ENCODE measurements at regions not wholly inside any gene's neighbourhood (a gene's known extent, or its start where the extent isn't known, plus 50 kb on each side); places are given as distances from the start of the nearest gene placed in this dataset.
"Not testable (repeated sequence)": the region's sequence is repeated elsewhere in the genome, so short reads cannot be mapped to it uniquely, and the experiment has no call there.

DNA sequence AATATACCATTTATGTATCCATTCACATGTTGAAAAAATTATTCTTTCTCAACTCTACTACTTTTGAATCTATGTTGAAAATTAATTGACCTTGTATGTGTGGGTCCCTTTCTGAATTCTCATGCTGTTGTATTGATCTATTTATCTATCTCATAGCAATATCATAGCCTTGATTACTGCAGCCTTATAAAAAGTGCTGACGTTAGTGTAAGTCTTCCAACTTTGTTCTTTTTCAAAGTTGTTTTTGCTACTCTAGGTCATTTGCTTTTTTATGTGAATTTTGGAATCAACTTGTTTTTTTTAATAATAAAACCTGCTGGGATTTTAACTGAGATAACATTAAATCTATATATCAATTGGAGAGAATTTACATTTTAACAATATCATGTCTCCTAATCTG, 52.2 kb upstream of the PAX3 start:
- ATAC-seq = no peak

DNA sequence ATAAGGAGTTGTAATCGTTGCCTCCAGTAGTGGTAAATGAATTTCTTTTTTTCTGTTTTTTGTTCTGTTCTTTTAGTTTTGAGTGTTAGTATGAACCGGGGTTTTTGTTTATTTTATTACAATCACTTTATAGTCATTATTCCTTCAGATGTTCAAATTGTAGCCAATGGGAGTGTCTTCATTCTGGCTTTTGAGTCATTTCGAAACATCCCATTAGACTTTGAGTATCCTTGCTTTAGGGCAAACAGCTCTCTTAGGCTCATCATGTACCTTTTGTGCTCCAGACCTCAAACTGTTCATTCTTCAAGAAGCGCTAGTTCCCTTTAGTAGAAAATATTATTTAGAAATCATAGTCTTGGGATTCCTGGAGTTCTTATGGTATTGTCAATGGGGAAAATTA, 54.2 kb upstream of the PAX3 start:
- ATAC-seq (no peak), DNase-seq (ENCODE audit: low spot score) (no peak)
- intact Hi-C loops (cut with DNase I) = no loop called here

More for the DNA sequence above, 52.2 kb upstream of the PAX3 start:
- DNase-seq (ENCODE audit: low spot score) = no peak
- intact Hi-C loops (cut with DNase I) = no loop called here

GRCh38 chr2:222353993-222354392, 55.2 kb upstream of the PAX3 start:
- DNase-seq (ENCODE audit: low spot score) (no peak), ATAC-seq (no peak)
- intact Hi-C loops (cut with DNase I) = no loop called here

- ATAC-seq (peak; percentile 56), DNase-seq (ENCODE audit: low spot score) (no peak)
- intact Hi-C loops (cut with DNase I) = no loop called here
Observed at GRCh38 chr2:222355860-222356259, 57.1 kb upstream of the PAX3 start.

GRCh38 chr2:222357930-222358329, 59.1 kb upstream of the PAX3 start:
- intact Hi-C loops (cut with DNase I) = no loop called here
- DNase-seq (ENCODE audit: low spot score) = no peak
- no peak for ATAC-seq

DNA sequence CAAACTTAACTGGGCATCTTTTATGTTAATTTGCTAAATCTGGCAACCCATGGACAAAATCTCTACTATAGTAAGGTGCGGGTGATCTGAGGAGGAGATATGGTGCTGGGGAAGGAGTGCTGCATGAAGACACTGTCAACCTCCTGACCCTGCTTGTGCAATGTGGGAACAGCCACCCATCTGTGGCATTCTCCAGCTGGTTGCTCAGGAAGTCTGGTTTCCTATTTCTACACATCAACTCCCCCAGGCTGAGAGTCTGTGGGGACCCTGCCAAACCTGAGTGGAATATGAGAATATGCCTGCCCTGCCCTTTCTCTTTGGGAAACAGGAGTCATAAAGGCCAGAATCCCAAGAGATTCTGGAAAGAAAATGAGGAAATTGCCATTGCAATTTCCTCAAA, 60.1 kb upstream of the PAX3 start:
- intact Hi-C loops (cut with DNase I) = no loop called here
- ATAC-seq = peak; percentile 39
- DNase-seq (ENCODE audit: low spot score) = no peak

- ATAC-seq = no peak
- DNase-seq (ENCODE audit: low spot score) = no peak
- intact Hi-C loops (cut with DNase I) = no loop called here
Observed at GRCh38 chr2:222360146-222360545, 61.3 kb upstream of the PAX3 start.

DNA sequence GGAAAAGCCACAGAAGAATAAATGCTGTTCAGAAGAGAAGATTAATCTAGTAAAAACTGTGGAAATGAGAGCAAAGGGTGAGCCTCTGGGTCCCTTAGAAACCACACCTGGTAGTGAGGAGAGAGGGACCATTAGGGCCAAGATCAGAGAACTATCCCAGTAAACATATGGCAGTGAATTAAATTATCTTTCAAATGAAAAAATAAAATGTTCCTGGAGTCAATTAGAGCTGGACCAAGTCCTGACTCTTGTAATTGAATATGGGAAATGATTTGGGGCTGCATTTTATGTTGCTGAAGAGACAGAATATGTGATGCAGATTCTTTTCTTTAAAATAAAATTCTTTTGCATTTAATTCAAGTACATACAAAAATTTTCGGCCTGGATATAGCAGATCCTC, 62.2 kb upstream of the PAX3 start:
- intact Hi-C loops (cut with DNase I) = no loop called here
- DNase-seq (ENCODE audit: low spot score) = no peak
- ATAC-seq = no peak

DNA sequence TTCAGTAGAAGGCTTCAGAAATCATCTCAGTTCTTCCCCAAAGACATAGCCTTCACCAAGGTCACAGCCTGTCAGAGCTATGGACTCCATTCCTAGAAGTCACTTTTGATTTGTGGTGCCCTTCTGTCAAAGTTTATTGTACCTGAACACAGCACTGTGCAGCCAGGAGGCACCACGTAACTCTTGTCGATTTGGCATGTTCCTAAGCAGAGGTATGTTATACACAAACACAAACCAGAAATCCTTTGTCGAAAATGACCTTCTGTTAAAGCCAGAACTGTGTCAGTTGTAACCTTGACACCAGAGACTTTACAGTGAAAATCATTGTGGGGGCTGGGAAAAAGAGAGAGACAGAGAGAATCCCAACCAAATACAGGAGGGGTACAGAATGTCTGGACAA, 62.6 kb upstream of the SGPP2 start:
- DNase-seq (ENCODE audit: low spot score) = no peak
- intact Hi-C loops (cut with DNase I) = no loop called here
- ATAC-seq = no peak

DNA sequence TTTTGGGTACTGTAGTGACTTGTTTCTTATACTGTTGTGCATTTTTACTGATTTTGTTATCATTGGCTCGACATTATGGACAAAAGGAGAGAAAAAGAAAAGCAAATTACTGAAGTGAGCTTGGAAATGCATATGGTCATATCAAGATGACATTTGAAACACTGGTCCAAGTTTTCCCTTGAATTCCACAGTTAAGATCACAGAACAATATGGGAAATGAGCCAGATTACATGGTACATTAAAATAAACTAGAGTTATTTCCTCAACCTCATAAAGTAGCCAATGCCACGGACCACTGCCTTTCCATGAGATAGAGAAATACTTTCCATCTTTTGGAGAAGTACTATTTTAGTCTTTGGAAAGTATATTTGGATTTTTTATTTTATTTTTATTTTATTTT, 62.0 kb upstream of the SGPP2 start:
- intact Hi-C loops (cut with DNase I) = no loop called here
- DNase-seq (ENCODE audit: low spot score) = no peak
- no peak for ATAC-seq

GRCh38 chr2:222364285-222364895, 60.0 kb upstream of the SGPP2 start:
- DNase-seq (ENCODE audit: low spot score) (no peak), ATAC-seq (no peak)
- intact Hi-C loops (cut with DNase I) = no loop called here

DNA sequence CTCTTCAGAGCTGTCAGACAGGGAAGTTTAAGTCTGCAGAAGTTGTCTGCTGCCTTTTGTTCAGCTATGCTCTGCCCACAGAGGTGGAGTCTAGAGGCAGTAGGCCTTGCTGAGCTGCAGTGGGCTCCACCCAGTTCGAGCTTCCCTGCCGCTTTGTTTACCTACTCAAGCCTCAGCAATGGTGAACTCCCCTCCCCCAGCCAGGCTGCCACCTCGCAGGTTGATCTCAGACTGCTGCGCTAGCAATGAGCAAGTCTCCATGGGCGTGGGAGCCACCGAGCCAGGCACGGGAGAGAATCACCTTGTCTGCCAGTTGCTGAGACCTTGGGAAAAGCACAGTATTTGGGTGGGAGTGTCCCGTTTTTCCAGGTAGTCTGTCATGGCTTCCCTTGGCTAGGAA, 56.1 kb upstream of the SGPP2 start:
- DNase-seq (ENCODE audit: low spot score); ATAC-seq: not testable (repeated sequence)
- intact Hi-C loops (cut with DNase I) = loop anchor here (5.0 kb wide), 1 partner anchor 749 kb away; no protein-coding TSS in a partner anchor

DNA sequence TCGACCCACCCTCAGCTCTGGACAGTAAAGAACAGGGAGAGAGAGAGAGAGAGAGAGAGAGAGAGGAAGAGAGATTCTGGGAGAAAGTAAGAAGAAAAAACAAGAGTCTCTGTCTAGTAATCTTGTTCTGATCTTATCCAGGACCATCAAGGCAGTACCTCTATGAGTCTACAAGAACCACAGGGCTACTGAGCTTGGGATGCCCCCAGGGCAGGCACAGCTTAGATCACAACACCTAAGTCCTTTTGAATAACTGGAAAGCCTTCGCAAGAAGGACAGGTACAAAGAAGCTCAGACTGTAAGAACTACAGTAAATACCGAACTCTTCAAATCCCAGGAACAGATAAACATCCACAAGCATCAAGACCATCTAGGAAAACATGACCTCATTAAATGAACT, 51.4 kb upstream of the SGPP2 start:
- intact Hi-C loops (cut with DNase I) = no loop called here
- DNase-seq (ENCODE audit: low spot score) (no peak), ATAC-seq (no peak)
